HAP-1 (cell line): ENCODE measurements at regions not wholly inside any gene's neighbourhood (a gene's known extent, or its start where the extent isn't known, plus 50 kb on each side); places are given as distances from the start of the nearest gene placed in this dataset.

Experiments
- DNase-seq, 2 experiments: peaks; one replicate each; pipeline ENCODE4 v3.0.0-alpha.2; 2016 to 2020; ENCODE audit warnings: low spot score in 2 of 2
- H3K27me3 ChIP-seq: fragments of 250-450 bp; sonication (Bioruptor Pico); 2 replicates; pipeline ENCODE4 v1.5.1; 2020; ENCODE audit warnings: low read depth, mild to moderate bottlenecking, moderate library complexity
- H3K36me3 ChIP-seq: fragments of 250-450 bp; sonication (Bioruptor Pico); replicated peaks from 2 replicates; pipeline ENCODE4 v1.5.1; 2020; ENCODE audit warnings: mild to moderate bottlenecking
- H3K4me1 ChIP-seq: fragments of 250-450 bp; sonication (Bioruptor Pico); 2 replicates; pipeline ENCODE4 v1.5.1; 2020; ENCODE audit warnings: mild to moderate bottlenecking
- H3K4me3 ChIP-seq: fragments of 250-450 bp; sonication (Bioruptor Pico); 2 replicates; pipeline ENCODE4 v1.5.1; 2020; ENCODE audit warnings: mild to moderate bottlenecking, moderate library complexity
- H3K9me3 ChIP-seq: fragments of 250-450 bp; sonication (Bioruptor Pico); 2 replicates; pipeline ENCODE4 v1.5.1; 2020; ENCODE audit warnings: mild to moderate bottlenecking, moderate library complexity
- in situ Hi-C: fragments of 300-500 bp; cut with MboI; formaldehyde crosslinking; loops from 3 replicates; pipeline ENCODE4 v1.14.3; 2020; ENCODE audit warnings: low sequenced_read_pairs, inconsistent platforms, mixed read lengths

DNA sequence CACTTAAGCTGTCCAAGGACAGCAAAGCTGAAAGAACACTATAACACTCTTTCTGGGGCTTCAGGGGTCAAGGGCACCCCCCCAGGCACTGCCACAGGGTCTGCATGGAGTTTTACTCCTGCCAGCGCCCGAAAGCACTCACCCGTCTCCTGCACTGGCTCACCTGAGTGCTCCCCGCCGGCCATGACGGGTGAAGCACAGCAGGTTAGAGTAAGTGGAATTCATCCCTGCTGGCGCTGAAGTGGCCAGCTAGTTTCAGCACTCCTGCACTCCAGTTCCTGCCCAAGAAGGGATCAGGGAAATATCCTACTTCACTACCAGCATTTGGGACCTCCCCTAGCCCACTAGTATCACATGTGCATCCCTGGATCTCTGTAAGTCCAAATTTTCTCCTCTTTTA lies 516.0 kb downstream of the ZNF608 start:
- no peak for DNase-seq
- H3K4me3 ChIP-seq, result no peak overlapping the region
- no peaks in the 10 kb centered on the region; the same call in 1 of the 2 replicates for H3K27me3 ChIP-seq
- no peaks in the 10 kb centered on the region for H3K9me3 ChIP-seq
- in situ Hi-C loops, result no loop called here
- H3K4me1 ChIP-seq, result peaks cover 29% of the 10 kb centered on the region
- H3K36me3 ChIP-seq, result no peaks in the 10 kb centered on the region

DNA sequence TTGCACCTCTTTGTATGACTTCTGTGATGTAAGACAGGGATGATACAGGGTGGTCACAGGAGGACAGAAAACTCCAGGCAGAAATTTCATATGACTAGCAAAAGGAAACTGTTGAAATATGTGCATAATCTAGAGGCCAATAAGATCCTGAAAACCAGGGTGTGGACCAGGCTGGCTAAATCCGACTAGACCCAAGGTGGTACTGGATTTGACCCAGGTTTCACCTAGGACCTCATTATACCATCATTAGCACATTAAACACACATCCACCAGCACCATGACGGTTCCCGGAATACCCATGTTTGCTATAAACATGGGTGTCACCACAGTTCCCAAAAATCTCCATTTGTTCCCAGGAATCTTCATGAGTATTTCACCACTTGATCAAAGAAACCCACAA lies 517.1 kb downstream of the ZNF608 start:
- Histone ChIP-seq H3K4me1 (peaks cover 23% of the 10 kb centered on the region), H3K9me3 (no peaks in the 10 kb centered on the region)
- in situ Hi-C loops, result no loop called here

GRCh38 chr5:124227914-124228313 lies 518.5 kb downstream of the ZNF608 start:
- H3K36me3 ChIP-seq, result no peaks in the 10 kb centered on the region
- no peak overlapping the region for H3K4me3 ChIP-seq
- H3K4me1 ChIP-seq, result peaks cover 13% of the 10 kb centered on the region
- in situ Hi-C loops, result no loop called here
- no peak for DNase-seq
- H3K27me3 ChIP-seq, result no peaks in the 10 kb centered on the region
- no peaks in the 10 kb centered on the region for H3K9me3 ChIP-seq

More for the DNA sequence above, 517.1 kb downstream of the ZNF608 start:
- Histone ChIP-seq H3K36me3 (no peaks in the 10 kb centered on the region), H3K4me3 (no peak overlapping the region), H3K27me3 (no peaks in the 10 kb centered on the region; the same call in 1 of the 2 replicates)
- DNase-seq, result no peak

DNA sequence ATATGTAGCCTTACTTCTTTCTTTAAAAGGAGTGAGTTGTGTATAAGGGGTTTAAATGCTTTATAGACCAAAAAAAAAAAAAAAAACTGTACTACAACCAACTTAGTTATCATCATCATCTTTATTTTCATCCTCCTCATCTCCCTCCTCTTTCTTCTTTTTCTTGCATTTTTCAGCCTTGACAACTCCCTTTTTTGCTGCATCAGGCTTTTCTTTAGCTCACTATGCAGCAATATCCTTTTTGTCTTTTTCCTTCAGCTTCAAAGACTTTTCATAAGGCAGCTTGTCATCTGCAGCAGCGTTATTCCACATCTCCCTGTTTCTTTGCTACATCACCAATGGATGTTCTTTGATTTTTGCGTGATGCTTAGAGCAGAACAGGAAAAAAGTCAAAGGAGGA lies 526.0 kb downstream of the ZNF608 start:
- DNase-seq, result no peak
- Histone ChIP-seq H3K27me3 (no peaks in the 10 kb centered on the region), H3K36me3 (no peaks in the 10 kb centered on the region), H3K9me3 (no peaks in the 10 kb centered on the region; the same call in 1 of the 2 replicates), H3K4me1 (no peaks in the 10 kb centered on the region), H3K4me3 (no peak overlapping the region)
- in situ Hi-C loops, result no loop called here

DNA sequence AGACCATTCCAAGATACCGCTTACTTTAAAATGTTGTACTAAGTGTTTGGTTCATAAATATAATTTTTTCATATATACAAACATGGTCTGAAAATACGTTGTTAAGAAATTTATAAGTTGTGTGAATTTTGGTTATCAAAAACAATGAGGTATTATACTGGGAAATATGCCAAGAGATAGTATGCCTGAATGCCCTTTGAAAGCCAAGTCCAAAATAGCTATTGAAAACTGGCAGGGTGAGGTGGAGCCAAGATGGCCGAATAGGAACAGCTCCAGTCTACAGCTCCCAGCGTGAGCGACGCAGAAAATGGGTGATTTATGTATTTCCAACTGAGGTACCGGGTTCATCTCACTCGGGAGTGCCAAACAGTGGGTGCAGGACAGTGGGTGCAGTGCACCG lies 533.5 kb downstream of the ZNF608 start:
- no peaks in the 10 kb centered on the region for H3K36me3 ChIP-seq
- no peaks in the 10 kb centered on the region; the same call in 1 of the 2 replicates for H3K9me3 ChIP-seq
- no peaks in the 10 kb centered on the region for H3K27me3 ChIP-seq
- no peaks in the 10 kb centered on the region for H3K4me1 ChIP-seq
- no peak overlapping the region for H3K4me3 ChIP-seq
- in situ Hi-C loops, result no loop called here
- DNase-seq, result no peak

DNA sequence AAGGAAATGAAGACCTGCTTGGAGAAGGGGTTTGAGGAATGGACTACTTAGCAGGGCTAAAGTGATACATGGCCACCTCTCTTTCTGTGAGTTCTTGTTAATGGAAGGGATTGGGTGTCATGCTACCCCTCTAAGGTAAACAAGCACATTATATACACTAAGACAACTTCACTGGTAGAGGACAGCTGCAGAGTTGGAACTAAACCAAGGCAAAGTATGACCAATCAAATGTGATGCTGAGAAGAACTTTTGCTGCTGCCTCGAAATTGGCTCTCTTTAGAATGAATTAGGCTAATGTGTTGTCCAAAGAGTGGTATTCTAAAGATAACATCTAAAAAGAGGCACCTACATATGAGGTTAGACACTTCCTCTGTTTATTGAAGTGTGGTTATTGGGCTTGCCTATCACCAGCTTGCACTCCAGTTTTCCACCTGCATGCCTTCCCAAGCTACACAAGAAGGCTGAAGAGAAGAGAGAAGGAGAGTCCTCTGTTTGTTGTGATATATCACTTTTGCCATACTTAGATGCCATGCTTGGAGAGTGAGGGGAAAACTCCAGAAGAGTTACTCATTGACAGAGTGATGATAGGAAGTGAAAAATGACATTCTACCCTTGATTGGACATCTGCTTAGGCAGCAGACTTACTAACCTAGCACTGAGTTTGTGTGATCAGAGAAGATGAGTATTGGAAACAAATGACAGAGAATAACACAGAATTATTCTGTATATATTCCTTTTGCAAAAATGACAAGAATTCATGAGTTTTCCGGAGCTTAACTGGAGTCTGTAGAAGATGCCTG lies 536.1 kb downstream of the ZNF608 start:
- H3K4me3 ChIP-seq, result no peak overlapping the region
- H3K27me3 ChIP-seq, result no peaks in the 10 kb centered on the region
- no peaks in the 10 kb centered on the region for H3K9me3 ChIP-seq
- in situ Hi-C loops, result no loop called here
- no peak for DNase-seq
- no peaks in the 10 kb centered on the region for H3K4me1 ChIP-seq
- H3K36me3 ChIP-seq, result no peaks in the 10 kb centered on the region

DNA sequence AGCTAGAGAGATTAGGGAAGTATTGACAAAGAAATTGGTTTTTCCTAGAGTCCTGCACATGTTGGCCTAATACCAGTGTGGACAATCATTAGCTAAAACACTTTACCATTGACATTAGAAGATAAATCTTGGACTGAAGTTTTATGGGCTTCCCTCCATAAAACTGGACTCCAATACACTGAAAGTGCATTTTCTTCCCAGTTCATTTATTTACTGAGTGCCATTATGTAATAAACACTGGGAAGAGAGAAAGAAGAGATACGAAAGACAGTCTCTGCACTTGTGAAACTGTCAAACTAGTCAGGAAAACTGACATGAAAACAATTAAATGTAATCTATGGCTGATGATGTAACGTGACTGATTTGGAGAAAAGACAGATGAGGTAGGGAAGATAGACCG lies 539.3 kb downstream of the ZNF608 start:
- Histone ChIP-seq H3K9me3 (no peaks in the 10 kb centered on the region), H3K4me3 (no peak overlapping the region), H3K27me3 (no peaks in the 10 kb centered on the region), H3K36me3 (no peaks in the 10 kb centered on the region), H3K4me1 (no peaks in the 10 kb centered on the region)
- in situ Hi-C loops, result no loop called here
- DNase-seq, result no peak

- Histone ChIP-seq H3K4me1 (no peaks in the 10 kb centered on the region), H3K9me3 (no peaks in the 10 kb centered on the region), H3K27me3 (no peaks in the 10 kb centered on the region), H3K36me3 (no peaks in the 10 kb centered on the region), H3K4me3 (no peak overlapping the region)
- in situ Hi-C loops, result no loop called here
- DNase-seq, result no peak
These were observed 539.9 kb downstream of the ZNF608 start for GRCh38 chr5:124206540-124206939.

- Histone ChIP-seq H3K4me3 (no peak overlapping the region), H3K4me1 (no peaks in the 10 kb centered on the region), H3K9me3 (no peaks in the 10 kb centered on the region), H3K36me3 (no peaks in the 10 kb centered on the region), H3K27me3 (no peaks in the 10 kb centered on the region)
- DNase-seq, result no peak
- in situ Hi-C loops, result no loop called here
These were observed 543.1 kb downstream of the ZNF608 start for GRCh38 chr5:124203303-124203702.

DNA sequence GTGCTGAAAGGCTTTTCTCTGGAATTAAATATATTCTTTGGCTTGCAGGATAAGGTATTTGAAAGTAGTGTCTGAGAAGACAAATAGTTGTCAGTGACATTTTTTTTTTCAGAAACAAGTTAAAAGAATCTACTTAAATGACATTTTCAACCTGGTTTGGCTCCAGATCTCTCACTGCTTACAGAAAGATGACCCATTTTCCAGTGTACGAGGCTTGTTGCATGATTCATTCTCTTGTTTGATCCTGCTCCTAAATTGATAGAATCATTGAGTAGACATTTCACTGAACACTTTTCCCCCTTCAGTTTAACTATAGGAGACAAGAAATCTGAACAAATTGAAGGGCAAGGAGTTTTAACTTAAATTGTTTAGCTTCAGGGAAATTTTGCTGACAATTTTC lies 546.1 kb downstream of the ZNF608 start:
- no peaks in the 10 kb centered on the region for H3K9me3 ChIP-seq
- peaks cover 3% of the 10 kb centered on the region; the same call in 1 of the 2 replicates for H3K4me1 ChIP-seq
- no peaks in the 10 kb centered on the region for H3K27me3 ChIP-seq
- no peaks in the 10 kb centered on the region for H3K36me3 ChIP-seq
- no peak overlapping the region for H3K4me3 ChIP-seq
- in situ Hi-C loops, result no loop called here
- DNase-seq, result no peak

DNA sequence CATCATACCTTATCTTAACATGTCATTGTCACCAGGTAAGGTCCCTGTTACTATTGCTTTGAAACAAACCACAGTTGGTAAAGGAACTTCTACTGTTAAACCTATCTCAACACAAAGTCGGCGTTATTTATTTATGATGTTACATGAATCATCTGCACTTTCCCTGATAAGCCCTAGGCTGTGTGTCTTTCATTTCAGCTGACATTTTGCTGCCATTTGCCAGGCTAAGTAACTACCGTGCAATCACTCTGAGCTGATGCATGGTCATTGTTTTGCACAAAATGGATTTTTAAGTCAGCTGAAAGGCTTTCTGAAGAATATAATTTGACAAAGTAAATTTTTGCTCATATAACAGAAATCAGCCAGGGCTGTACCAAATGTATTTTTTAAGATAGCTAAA lies 546.5 kb downstream of the ZNF608 start:
- in situ Hi-C loops, result no loop called here
- H3K36me3 ChIP-seq, result no peaks in the 10 kb centered on the region

DNA sequence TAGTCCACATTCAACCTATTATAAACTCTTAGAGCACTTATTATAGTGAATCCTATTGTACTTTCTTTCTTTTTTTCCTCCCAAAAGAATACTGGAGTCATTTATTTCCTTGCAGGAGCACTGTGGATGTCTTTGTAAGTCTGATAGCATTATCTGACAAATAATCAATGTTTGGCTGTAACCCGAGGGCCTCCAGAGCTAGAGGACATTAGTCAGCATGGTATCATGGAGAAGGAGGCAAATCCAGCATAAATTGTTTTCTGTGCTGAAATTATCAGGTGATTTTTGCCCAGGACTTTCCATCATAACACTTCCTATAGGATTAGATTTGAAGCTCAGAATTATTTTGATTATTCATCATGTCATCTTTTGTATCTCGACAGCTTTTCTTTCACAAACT lies 551.0 kb downstream of the ZNF608 start:
- Histone ChIP-seq H3K36me3 (no peaks in the 10 kb centered on the region), H3K4me1 (peaks cover 3% of the 10 kb centered on the region; the same call in 1 of the 2 replicates), H3K27me3 (peaks cover 2% of the 10 kb centered on the region; the same call in 1 of the 2 replicates), H3K9me3 (no peaks in the 10 kb centered on the region), H3K4me3 (no peak overlapping the region)
- DNase-seq, result no peak
- in situ Hi-C loops, result no loop called here

More for the DNA sequence above, 546.5 kb downstream of the ZNF608 start:
- H3K9me3 ChIP-seq, result no peaks in the 10 kb centered on the region
- H3K4me1 ChIP-seq, result peaks cover 3% of the 10 kb centered on the region; the same call in 1 of the 2 replicates
- H3K4me3 ChIP-seq, result no peak overlapping the region
- H3K27me3 ChIP-seq, result no peaks in the 10 kb centered on the region
- no peak for DNase-seq

- no peak for DNase-seq
- Histone ChIP-seq H3K4me1 (peaks cover 3% of the 10 kb centered on the region; the same call in 1 of the 2 replicates), H3K4me3 (no peak overlapping the region), H3K9me3 (no peaks in the 10 kb centered on the region), H3K36me3 (no peaks in the 10 kb centered on the region), H3K27me3 (peaks cover 2% of the 10 kb centered on the region; the same call in 1 of the 2 replicates)
- in situ Hi-C loops, result no loop called here
These were observed 552.2 kb downstream of the ZNF608 start for GRCh38 chr5:124194282-124194681.

- Histone ChIP-seq H3K9me3 (no peaks in the 10 kb centered on the region), H3K27me3 (peaks cover 2% of the 10 kb centered on the region; the same call in 1 of the 2 replicates), H3K4me1 (peaks cover 3% of the 10 kb centered on the region; the same call in 1 of the 2 replicates), H3K36me3 (no peaks in the 10 kb centered on the region), H3K4me3 (no peak overlapping the region)
- in situ Hi-C loops, result no loop called here
- DNase-seq, result no peak
These were observed 553.1 kb downstream of the ZNF608 start for GRCh38 chr5:124193371-124193789.
